ENCODE measurements at regions not wholly inside any gene's neighbourhood (a gene's known extent, or its start where the extent isn't known, plus 50 kb on each side); places are given as distances from the start of the nearest gene placed in this dataset.

- no peak for TF ChIP-seq CTCF (conservative IDR thresholded peaks at IDR 0.05)
- no peak for TF ChIP-seq ZFX (IDR thresholded peaks at IDR 0.05)
These were observed 113.2 kb upstream of the ZSWIM2 start for GRCh38 chr2:186962085-186962747.
